AG08396 (cell line): ENCODE measurements at regions not wholly inside any gene's neighbourhood (a gene's known extent, or its start where the extent isn't known, plus 50 kb on each side); places are given as distances from the start of the nearest gene placed in this dataset.
A peak's percentile ranks its signal among the peaks of the same experiment; 100 is the strongest.

ENCODE experiments used
- DNase-seq: peaks from one replicate; pipeline ENCODE4 v3.0.0; 2012; ENCODE audit warnings: low spot score, mixed read lengths

DNA sequence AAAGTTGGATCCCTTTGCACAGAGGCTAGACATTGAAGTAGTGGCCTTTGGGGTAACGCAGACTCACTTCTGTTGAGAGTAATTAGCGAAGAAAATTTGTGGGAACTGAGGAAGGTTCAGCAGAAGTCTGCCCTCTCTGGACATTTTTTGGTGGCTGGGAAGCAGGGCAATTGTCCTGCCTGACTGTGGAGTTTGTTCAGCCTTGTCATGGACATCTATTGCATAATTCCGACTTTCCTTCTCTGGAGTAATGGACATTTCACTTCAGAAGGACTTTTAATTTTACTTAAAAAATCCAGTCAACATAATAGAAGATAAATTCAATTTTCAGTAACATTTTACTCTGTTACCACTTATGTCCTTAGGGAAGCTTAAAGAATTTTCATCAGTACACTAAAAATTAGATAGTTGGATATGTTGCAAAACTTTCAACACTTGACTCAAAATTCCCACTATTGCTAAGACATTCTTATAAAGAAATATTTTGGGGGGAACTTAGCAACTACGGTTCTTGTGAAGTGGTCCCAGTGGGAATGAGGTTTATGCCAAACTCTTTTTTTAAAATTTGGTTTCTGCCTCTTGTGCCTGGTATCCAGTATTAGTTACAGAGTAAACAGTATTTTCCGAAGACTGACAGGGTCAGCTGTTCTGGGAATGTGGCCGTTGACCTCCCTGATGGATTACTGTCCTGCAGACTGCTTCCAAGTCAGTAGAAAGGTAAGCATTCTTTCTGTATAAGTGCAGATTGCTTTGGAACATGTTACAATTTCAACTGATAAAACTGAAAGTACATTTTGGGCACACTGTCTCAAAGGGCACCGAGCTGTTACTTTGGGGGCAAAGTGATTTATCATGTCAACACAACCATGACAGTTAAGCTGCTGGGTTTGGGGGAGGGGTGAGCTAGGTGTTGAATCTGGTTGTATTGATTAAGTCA, 100.6 kb upstream of the MLIP start:
- no peak for DNase-seq

DNA sequence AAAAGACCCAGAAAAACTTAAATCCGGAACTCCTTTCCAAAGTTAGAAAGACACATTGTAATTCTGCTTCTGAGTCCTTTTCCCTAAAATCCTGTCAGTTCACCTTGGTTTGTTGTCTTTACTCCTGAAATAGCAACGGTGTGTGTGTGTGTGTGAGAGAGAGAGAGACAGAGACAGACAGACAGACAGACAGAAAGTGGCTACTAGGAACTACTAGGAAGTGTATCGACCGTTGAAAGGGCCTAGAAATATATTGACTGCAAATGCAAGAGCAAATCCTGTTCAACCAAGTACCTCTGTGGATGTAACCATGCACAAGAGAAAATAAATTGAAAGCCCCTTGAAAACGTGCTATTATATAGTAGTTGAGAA, 100.0 kb upstream of the MLIP start:
- DNase-seq: no peak

DNA sequence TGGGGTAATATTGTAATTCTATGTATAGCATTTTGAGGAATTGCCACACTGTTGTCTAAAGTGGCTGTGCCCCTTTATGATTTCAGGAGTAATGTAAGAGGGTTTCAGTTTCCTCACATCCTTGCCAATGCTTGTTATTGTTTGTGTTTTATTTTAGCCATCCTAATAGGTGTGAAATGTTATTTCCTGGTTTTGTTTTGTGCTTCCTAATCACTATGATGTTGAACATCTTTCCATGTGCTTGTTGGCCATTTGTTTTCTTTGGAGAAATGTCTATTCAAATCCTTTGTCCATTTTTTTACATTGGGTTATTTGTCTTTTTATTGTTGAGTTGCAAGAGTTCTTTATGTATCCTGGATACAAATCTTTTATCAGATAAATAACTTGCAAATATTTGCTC, 97.3 kb upstream of the MLIP start:
- DNase-seq: no peak

DNA sequence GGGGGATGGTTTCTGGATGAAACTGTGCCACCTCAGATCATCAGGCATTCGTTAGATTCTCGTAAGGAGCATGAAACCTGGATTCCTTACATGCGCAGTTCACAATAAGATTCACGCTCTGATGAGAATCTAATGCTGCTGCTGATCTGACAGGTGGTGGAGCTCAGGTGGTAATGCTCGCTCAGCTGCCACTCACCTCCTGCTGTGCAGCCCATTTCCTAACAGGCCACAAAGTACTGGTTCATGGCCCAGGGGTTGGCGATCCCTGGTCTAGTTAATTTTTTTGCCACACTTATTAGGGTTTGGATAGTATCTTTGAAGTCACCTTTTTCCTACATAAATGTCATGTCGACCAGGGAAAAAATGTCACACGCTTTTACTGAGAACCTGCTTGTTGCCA, 96.8 kb upstream of the MLIP start:
- DNase-seq: no peak

DNA sequence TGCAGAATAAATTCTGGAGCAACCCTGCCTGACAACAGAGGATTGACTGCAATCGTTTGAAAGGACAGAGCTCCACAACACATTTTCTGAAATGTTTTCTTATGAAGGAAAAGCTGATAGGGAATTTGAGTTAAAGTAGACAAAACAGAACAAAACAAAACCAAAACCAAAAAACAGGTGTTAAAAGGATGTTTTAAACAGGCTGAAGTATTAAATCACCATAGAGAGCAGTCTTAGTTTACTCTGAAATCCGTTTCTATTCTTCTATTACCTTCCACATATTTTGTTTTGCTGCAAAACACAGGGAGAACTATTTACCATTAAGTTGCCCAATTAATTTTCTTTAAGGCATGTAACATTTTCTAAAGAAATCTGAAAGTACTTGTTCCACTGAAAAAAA, 93.4 kb upstream of the MLIP start:
- DNase-seq: no peak

DNA sequence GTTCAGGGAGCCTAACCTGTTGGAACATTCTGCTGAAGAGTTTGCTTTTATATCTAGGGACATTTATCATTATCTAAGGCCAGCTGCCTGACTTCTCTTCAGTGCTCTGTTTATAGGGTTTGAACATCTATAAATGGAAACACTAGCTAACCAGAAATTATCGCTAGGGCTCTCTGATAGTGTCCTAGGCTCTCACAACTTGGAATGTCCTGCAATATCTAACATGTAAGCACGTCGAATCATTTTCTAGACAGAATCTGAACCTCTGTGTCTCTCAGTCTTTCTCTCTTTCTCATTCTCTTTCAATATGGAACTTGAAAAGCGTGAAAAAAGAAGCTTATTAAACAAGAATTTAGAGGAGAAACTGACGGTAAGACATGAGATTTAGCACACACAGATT, 92.5 kb upstream of the MLIP start:
- DNase-seq: no peak

DNA sequence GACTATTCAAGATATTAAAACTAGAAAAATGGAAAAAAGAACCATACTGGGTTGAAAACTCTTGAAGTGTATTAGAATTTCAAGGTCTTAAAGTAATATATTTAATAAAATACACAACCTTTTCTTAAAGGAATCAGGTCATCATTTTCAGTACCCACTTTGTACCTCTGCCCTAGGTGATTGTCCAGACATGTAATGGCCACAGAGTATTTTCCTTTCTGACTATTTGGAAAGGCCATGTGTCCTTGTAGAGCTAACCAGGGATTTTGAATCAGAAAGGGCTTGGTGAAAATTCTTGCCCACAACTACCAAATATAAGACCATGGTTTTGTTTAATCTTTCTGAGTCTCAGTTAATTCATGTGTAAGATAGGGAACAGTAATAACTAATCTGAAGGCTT, 91.4 kb upstream of the MLIP start:
- no peak for DNase-seq

DNA sequence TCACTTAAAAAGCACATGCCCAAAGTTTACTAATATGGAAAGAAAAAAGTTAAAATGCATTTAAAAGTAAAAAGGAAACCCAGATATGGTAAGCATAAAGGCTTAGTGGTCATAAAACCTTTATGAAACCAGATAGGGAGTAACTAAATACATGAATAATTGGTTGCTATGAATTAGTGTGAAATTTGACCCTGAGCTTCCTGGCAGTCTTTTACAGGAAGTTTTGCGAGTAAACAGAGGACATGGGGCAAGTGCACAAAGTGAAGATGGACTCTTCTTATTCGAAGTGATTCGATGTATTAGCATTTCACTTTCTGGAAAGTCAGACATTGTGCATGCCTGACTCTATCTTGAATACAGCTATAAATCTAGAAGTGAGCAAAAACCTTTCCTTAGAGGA, 90.9 kb upstream of the MLIP start:
- DNase-seq: no peak

DNA sequence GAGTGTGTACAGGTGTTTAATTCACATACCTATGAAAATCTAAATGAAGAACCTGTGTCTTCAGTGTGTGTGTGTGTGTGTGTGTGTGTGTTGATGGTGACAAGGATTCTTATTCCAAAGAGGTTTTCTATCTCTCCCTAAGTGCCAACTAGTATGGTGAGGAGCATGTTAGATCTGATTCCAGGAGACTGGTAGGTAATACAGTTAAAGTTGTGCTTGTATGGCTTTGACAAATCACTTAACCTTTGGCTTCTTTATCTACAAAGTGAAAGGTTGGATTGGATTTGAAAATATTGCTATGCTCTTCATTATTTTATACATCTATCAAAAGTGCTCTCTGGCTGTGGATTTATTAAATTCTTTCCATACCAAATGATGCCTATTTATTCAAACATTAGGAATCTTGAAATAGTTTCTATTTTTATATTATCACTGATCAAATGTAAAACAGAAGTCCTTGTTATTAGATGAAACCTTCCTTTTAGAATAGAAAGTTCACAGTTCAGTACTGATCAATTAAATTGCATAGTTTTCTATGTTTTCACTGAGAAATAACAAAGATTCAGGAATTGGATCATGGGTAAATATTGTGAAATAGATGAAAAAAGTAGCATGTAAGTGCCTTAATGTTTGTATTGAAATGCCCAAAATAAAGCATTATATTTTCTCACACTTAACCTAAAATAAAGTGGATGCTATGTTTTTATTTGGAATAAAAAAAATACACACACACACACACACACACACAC, 84.4 kb upstream of the MLIP start:
- no peak for DNase-seq

DNA sequence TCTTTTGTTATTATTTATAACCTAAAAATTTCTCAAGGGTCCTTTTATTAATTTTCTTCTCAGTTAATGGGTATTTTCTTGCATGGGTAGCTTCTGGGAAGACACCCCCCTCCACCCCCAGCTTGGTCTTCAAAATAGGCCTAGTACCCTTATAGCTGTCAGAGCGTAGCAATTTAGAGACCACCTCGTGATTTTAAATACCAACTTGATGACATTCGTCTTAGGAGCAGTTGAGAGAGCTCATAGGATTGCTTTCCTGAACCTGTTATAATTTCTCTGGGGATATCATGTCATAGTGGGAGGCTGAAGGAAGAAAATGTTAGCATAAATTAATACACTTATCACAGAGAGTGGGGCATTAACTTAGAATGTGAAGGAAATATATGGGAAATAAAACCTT, 83.1 kb upstream of the MLIP start:
- DNase-seq: no peak

DNA sequence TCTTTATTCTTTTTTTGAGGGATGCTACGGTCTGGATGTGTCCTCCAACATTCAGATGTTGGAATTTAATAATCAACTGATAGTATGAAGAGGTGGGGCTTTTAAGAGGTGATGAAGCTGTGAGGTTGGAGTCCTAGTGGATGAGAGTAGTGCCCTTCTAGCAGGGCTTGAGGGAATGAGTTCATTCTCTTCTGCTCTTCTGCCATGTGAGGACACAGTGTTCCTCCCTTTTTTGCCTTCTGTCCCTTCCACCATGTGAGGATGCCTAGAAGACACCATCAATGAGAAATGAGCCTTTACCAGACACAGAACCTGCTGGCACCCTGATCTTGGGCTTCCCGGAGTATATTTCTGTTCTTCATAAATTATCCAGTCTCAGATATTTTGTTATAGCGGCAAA, 82.1 kb upstream of the MLIP start:
- DNase-seq: no peak

DNA sequence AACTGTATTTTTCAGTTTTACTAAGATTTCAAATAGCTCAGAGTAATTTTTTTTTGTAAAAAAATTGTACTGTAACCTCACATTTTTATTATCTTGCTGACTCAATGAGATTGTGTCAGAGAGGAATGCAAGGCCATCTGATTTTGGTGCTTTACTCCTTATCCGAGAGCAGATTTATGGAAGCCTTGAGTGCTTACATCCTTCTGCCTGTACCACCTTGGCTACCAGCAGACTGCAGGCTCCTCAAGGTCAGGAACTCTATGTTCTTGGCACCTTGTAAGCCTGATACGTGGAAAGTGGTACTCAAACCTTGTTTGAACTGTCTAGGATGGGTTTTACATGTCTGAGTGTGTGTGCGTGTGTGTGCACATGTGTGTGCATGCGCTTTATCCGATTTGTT, 80.1 kb upstream of the MLIP start:
- no peak for DNase-seq

DNA sequence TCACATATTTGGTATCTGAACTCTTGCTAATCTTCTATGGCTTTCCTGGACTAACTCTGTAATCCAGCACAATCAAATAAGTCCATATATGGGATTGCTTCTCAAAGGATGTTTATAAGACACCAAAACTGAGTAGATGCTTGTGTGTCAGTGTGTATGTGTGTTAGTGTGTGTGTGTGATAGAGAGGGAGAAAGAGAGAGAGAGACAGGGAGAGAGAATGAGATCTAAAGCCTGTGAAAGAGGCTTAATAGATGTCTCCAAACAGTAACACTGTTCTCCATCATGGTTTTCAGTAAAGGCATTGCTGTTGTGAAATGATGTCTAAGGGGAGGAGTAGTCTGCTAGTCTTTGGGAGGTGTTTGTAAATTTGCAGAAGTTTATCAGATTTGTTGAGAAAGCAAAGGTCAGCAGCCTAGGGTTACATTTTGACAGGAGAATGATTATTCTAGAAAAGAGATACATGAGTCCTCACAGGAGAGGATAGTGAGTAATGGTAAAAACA, 73.9 kb upstream of the MLIP start:
- DNase-seq: no peak

DNA sequence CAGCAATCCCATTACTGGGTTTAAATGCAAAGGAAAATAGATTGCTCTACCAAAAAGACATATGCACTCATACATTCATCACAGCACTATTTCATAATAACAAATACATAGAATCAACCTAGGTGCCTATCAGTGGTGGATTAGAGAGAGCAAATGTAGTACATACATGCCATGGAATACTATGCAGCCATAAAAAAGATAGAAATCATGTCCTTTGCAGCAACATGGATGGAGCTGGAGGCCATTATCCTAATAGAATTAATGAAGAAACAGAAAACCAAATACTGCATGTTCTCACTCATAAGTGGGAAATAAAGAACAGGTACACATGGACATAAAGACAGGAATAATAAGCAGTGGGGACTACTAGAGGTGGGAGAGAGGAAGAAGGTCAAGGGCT, 70.7 kb upstream of the MLIP start:
- DNase-seq: no peak

DNA sequence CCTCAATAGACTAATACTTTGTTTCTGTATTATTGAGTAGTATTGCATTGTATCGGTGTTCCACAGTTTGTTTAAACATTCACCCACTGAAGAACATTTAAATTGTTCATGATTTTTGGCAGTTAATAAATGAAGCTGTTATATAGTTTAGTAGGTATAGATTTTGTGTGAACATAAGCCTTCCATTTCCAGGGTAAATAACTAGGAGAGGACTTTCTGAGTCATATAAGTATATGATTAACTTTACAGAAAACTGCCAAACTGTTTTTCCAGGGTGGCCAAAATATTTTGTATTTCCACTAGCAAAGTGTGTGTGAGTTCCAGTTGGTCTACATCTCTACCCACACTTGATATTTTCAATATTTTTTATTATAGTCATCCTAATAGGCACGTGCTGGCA, 70.0 kb upstream of the MLIP start:
- DNase-seq: no peak

DNA sequence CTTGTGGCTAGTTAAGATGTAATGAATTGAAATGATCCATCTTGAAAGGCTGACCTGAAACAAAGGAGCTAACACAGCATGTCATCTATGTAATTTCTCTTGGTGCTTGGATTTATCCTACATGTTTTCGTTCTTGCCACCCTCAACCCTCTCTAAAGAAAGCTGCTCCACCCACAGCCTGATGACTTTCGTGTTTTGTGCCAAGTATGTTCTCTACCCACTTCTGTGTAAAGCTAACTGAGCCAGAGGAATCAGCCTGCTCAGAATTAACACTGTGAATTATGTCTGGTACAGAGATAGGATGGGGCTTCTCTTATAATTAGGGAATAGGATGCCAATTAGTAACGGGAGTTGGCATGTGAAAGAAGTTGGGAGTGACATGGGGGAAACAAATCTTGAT, 67.9 kb upstream of the MLIP start:
- no peak for DNase-seq

DNA sequence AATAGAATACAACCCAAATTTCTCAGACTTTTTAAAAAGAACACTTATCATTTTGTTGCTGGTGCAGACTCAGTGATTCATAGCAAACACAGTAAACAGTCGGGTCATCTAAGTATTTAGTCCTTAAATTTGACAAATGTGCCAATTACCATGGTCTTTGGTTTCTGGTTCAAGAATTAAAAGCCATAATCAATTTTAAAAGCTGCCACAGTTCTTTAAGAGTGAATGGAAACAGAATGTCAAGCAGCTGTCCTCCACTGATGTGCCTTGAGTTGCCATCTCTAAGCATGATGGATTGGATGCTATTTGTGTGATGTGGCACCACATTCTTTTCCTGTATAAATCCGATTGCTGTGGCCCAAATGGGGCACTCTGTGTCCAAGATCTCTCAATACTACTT, 67.2 kb upstream of the MLIP start:
- no peak for DNase-seq

DNA sequence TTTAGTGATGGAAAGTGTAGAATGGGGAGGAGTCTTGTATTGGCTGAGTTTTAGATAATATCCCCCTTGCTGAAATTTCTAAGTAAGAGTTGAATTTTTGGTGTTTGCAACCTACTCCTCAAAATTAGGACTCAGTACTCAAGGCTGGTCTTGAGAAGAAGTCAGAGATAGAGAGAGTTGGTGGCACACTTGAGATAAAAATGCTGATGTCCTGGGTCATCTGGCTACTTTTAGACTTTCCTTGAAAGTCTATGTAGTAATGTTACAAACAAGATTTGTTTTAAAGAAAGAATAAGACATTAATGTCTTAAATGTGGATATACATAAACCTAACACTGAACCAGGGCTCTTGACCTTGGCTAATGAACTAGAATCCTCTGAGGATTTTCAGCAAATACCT, 62.5 kb upstream of the MLIP start:
- no peak for DNase-seq

DNA sequence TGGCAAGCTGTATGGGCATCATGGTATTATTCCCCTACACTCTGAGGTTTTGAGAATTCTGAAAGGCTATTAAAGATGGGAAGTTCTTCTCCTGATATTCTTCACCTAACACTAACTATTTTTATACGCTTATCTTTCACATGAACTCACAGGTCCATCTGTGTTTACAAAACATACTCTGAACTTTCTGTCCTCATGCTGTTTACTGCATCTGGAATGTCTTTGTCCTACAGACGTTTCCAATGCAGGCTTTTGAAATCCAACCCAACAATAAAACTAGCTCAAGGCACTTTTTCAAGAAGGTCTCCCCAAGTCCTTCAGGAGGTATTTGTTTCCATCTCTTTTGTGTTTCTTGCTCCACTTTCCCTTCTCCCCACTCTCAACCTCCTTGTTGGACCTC, 60.5 kb upstream of the MLIP start:
- no peak for DNase-seq

DNA sequence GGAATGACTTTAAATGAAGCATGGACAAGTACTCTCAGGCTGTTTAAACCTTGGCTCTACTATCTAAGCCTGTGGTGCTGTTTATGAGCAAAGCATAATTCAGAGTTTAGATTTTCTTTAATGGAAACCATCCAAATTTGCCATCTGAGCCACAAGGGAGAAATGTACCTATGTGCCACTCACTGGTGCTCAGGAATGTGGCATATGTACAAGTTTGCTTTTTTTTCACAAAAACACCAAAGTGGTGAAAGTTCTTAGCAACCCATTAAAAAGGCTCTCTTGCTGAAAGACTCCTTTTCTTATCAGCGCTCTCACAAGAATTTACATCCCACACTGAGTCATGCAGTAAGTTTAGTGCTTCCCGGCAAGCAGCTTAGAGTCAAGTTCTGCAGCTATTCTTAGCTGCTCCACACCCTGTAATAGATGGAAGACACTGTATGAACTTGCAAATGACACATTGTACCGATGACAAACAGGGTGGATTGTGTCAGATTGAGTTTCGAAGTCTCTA, 57.3 kb upstream of the MLIP start:
- peak; percentile 66 for DNase-seq

DNA sequence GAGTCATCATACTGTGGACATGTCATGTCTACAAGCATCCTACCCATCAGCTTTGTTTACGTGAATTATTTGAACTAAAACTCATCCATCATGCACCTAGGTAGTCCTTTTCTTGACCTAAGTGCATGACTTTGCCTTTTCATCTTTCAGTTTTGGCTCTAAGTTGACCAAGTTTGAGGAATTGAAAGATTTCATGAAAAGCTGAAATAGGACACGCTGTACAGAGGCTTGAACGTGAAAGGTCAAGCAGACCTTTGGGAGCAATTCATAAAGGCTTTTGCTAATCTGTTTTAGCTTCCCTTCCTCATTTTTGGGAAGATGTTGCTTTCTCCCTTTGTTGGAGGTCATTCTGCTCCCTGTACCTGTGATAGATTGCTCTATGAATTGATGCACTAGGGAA, 55.1 kb upstream of the MLIP start:
- DNase-seq: no peak

DNA sequence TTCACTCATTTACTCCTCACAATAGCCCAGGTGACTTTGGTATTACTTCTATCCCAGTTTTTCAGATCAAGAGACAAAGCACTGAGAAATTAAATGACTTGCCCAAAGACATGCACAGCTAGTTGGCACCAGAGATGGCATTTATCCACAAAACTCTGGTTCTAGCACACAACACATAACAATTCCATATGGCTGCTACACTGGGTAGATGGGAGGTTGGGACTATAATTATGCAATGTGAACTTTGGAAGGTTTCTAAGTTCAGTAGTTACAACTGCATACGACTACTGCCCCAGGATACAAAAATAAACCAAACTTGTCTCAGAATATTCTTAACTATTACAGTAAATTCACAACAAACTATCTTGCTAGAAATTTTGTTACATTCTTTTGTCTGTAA, 54.2 kb upstream of the MLIP start:
- DNase-seq: no peak

DNA sequence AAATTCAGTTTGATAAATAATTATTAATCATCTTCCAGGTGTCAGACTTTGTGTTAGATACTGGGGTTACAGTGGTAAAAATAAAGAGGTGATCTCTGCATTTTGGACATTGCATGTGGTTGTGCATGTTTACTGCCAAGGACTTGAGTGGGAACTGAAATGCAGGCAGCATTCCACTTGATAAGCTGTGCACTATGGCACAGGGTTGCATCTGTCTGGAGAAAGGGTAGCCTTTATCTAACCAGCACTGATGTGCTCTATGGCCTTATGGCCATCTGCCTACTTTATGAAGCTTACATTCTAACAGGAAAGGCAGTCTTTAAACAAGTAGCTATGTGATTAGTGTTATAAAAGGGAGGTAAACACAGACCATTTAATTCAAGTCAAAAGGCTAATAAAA, 53.0 kb upstream of the MLIP start:
- no peak for DNase-seq
